H1 (cell line): ENCODE measurements at regions not wholly inside any gene's neighbourhood (a gene's known extent, or its start where the extent isn't known, plus 50 kb on each side); places are given as distances from the start of the nearest gene placed in this dataset.

Source experiments
- CTCF ChIA-PET: fragments of 300-600 bp; sonication (Branson Sonifier 250); formaldehyde crosslinking; loops from one replicate; lab custom pipeline; 2021; ENCODE audit not compliant: partially characterized antibody; lab: Charles Lee
- POLR2A ChIA-PET: fragments of 300-600 bp; sonication (Branson Sonifier 250); formaldehyde crosslinking; loops from one replicate; lab custom pipeline; 2021; ENCODE audit warnings: inconsistent platforms; ENCODE audit not compliant: partially characterized antibody; lab: Charles Lee
- DNase-seq, 2 experiments: peaks; one replicate each; pipeline versions ENCODE4 v3.0.0 to v3.0.0-alpha.2; 2010 to 2022; ENCODE audit warnings: low spot score in 2 of 2, low read depth in 1 of 2, mixed read lengths in 1 of 2
- FAIRE-seq: peaks from 2 replicates; lab custom pipeline; 2011; peaks lifted over from hg19 to GRCh38; lab: Jason Lieb, UNC
- H2AFZ ChIP-seq: 2 replicates; pipeline ENCODE4 v1.8.1; 2012; ENCODE audit warnings: low read length, inconsistent platforms
- H2AK5ac ChIP-seq: 2 replicates; pipeline ENCODE4 v1.6.1; 2013; ENCODE audit warnings: low read depth, low read length
- H2BK120ac ChIP-seq: replicated peaks from 2 replicates; pipeline ENCODE3; 2013; ENCODE audit warnings: low read depth, low read length, inconsistent platforms
- H2BK12ac ChIP-seq: 2 replicates; pipeline ENCODE4 v1.6.1; 2013; ENCODE audit warnings: low read depth, low read length
- H2BK15ac ChIP-seq: 2 replicates; pipeline ENCODE4 v1.6.1; 2013; ENCODE audit warnings: low read length
- H2BK20ac ChIP-seq: 2 replicates; pipeline ENCODE4 v1.6.1; 2013; ENCODE audit warnings: low read length
- H2BK5ac ChIP-seq: 2 replicates; pipeline ENCODE4 v1.6.1; 2013; ENCODE audit warnings: low read depth, low read length
- H3K14ac ChIP-seq: 2 replicates; pipeline ENCODE4 v1.6.1; 2013; ENCODE audit warnings: inconsistent platforms; ENCODE audit not compliant: insufficient read length
- H3K18ac ChIP-seq: 2 replicates; pipeline ENCODE4 v1.6.1; 2013; ENCODE audit warnings: low read length; ENCODE audit errors: extremely low read depth
- H3K23ac ChIP-seq: 2 replicates; pipeline ENCODE4 v1.6.1; 2013; ENCODE audit warnings: inconsistent platforms; ENCODE audit not compliant: insufficient read length
- H3K23me2 ChIP-seq: 2 replicates; pipeline ENCODE4 v1.6.1; 2013; ENCODE audit warnings: low read depth, low read length
- H3K27ac ChIP-seq: 2 replicates; pipeline ENCODE4 v1.6.1; 2011; ENCODE audit warnings: low read depth, low read length, inconsistent platforms
- H3K27me3 ChIP-seq, 4 experiments: replicated peaks in 1 of 4; 1 replicate in 1 of 4; 2 replicates in 3 of 4; pipeline versions ENCODE4 v1.6.1 to v1.8.1; 2011 to 2013; ENCODE audit warnings: low read length in 3 of 4, mild to moderate bottlenecking in 3 of 4, inconsistent platforms in 2 of 4, mixed read lengths in 2 of 4, moderate library complexity in 1 of 4; ENCODE audit not compliant: control insufficient read depth in 3 of 4, insufficient read depth in 3 of 4; ENCODE audit errors: extremely low read depth in 1 of 4
- H3K36me3 ChIP-seq, 4 experiments: 2 replicates each; pipeline versions ENCODE4 v1.6.1 to v1.8.1; 2011 to 2013; ENCODE audit warnings: mild to moderate bottlenecking in 4 of 4, low read length in 3 of 4, moderate library complexity in 2 of 4, control low read depth in 1 of 4, inconsistent platforms in 1 of 4; ENCODE audit not compliant: insufficient read depth in 4 of 4, control insufficient read depth in 2 of 4
- H3K4ac ChIP-seq: replicated peaks from 2 replicates; pipeline ENCODE3; 2013; ENCODE audit warnings: low read length, low read depth, mixed read lengths, inconsistent platforms; ENCODE audit not compliant: insufficient read length
- H3K4me1 ChIP-seq, 4 experiments: replicated peaks in 1 of 4; 1 replicate in 1 of 4; 2 replicates in 3 of 4; pipeline versions ENCODE4 v1.6.1 to v1.8.1; 2011 to 2013; ENCODE audit warnings: low read length in 3 of 4, inconsistent platforms in 2 of 4, mixed read lengths in 1 of 4; ENCODE audit not compliant: insufficient read depth in 4 of 4, control insufficient read depth in 3 of 4
- H3K4me2 ChIP-seq, 2 experiments: 2 replicates each; pipeline versions ENCODE4 v1.6.1 to v1.8.1; 2011 to 2013; ENCODE audit warnings: low read depth in 2 of 2, low read length in 2 of 2, control low read depth in 1 of 2, inconsistent platforms in 1 of 2, mild to moderate bottlenecking in 1 of 2; ENCODE audit not compliant: insufficient read depth in 1 of 2
- H3K4me3 ChIP-seq, 4 experiments: fragments of 200-600, 300-600 bp in 1 of 4; sonication (generic), shearing (Covaris generic), sonication (Bioruptor Twin) in 1 of 4; 2 replicates each; pipeline versions ENCODE4 v1.5.1 to v1.8.1; 2011 to 2016; ENCODE audit warnings: low read length in 4 of 4, low read depth in 3 of 4, control low read depth in 2 of 4, inconsistent platforms in 2 of 4, mild to moderate bottlenecking in 2 of 4, mixed read lengths in 1 of 4, moderate library complexity in 1 of 4; ENCODE audit not compliant: insufficient read depth in 2 of 4; ENCODE audit errors: extremely low read depth in 1 of 4
- H3K56ac ChIP-seq: replicated peaks from 2 replicates; pipeline ENCODE3; 2013; ENCODE audit warnings: low read depth, mild to moderate bottlenecking, mixed read lengths, low read length, inconsistent platforms; ENCODE audit not compliant: insufficient read length
- H3K79me1 ChIP-seq: 2 replicates; pipeline ENCODE4 v1.6.1; 2013; ENCODE audit warnings: low read depth, low read length, control low read depth
- H3K79me2 ChIP-seq, 2 experiments: 2 replicates each; pipeline versions ENCODE4 v1.6.1 to v1.8.1; 2012 to 2013; ENCODE audit warnings: low read length in 2 of 2, mild to moderate bottlenecking in 2 of 2, inconsistent platforms in 1 of 2; ENCODE audit not compliant: insufficient read depth in 2 of 2, control insufficient read depth in 1 of 2
- H3K9ac ChIP-seq, 4 experiments: replicated peaks in 1 of 4; 1 replicate in 1 of 4; 2 replicates in 3 of 4; pipeline versions ENCODE4 v1.6.1 to v1.8.1; 2011 to 2013; ENCODE audit warnings: low read depth in 3 of 4, low read length in 3 of 4, control low read depth in 2 of 4, mild to moderate bottlenecking in 2 of 4, moderate library complexity in 2 of 4, inconsistent platforms in 1 of 4; ENCODE audit errors: extremely low read depth in 1 of 4
- H3K9me3 ChIP-seq, 2 experiments: 2 replicates each; pipeline versions ENCODE4 v1.6.1 to v1.8.1; 2012 to 2013; ENCODE audit warnings: mild to moderate bottlenecking in 2 of 2, moderate library complexity in 2 of 2, control low read depth in 1 of 2, inconsistent platforms in 1 of 2, low read depth in 1 of 2, low read length in 1 of 2, mixed read lengths in 1 of 2; ENCODE audit not compliant: insufficient read depth in 2 of 2
- H4K20me1 ChIP-seq, 2 experiments: replicated peaks in 1 of 2; 2 replicates each; pipeline versions ENCODE3 to v1.8.1; 2011 to 2013; ENCODE audit warnings: inconsistent platforms in 2 of 2, low read length in 2 of 2, mild to moderate bottlenecking in 1 of 2; ENCODE audit not compliant: insufficient read depth in 2 of 2, control insufficient read depth in 1 of 2
- H4K5ac ChIP-seq: 2 replicates; pipeline ENCODE4 v1.6.1; 2013; ENCODE audit warnings: low read length, low read depth, mixed read lengths, inconsistent platforms; ENCODE audit not compliant: insufficient read length
- H4K8ac ChIP-seq: 2 replicates; pipeline ENCODE4 v1.8.0; 2013; ENCODE audit warnings: mild to moderate bottlenecking, moderate library complexity, low read length, inconsistent platforms; ENCODE audit not compliant: insufficient read depth; ENCODE audit errors: extremely low read depth
- H4K91ac ChIP-seq: replicated peaks from 2 replicates; pipeline ENCODE3; 2013; ENCODE audit warnings: low read length, mixed read lengths, inconsistent platforms; ENCODE audit not compliant: insufficient read length
- TBP ChIP-seq: IDR thresholded peaks from 2 replicates; pipeline ENCODE4 v1.6.1; 2011; ENCODE audit warnings: low read depth, low read length, improper control_type of control experiment
- WGBS, 2 experiments: shearing (Covaris generic) in 1 of 2; methylation state at CpG; one replicate each; pipeline versions ENCODE4 v1.1.6 to v1.1.7; 2013 to 2015; ENCODE audit warnings: low lambda C conversion rate in 2 of 2, mixed read lengths in 2 of 2, inconsistent platforms in 1 of 2, low coverage in 1 of 2, missing lambda C conversion rate in 1 of 2; ENCODE audit not compliant: insufficient replicate concordance in 2 of 2, insufficient coverage in 1 of 2, insufficient read length in 1 of 2; ENCODE audit errors: extremely low coverage in 1 of 2, missing lambda C conversion rate in 1 of 2; 5-methylcytosine and 5-hydroxymethylcytosine counted together

DNA sequence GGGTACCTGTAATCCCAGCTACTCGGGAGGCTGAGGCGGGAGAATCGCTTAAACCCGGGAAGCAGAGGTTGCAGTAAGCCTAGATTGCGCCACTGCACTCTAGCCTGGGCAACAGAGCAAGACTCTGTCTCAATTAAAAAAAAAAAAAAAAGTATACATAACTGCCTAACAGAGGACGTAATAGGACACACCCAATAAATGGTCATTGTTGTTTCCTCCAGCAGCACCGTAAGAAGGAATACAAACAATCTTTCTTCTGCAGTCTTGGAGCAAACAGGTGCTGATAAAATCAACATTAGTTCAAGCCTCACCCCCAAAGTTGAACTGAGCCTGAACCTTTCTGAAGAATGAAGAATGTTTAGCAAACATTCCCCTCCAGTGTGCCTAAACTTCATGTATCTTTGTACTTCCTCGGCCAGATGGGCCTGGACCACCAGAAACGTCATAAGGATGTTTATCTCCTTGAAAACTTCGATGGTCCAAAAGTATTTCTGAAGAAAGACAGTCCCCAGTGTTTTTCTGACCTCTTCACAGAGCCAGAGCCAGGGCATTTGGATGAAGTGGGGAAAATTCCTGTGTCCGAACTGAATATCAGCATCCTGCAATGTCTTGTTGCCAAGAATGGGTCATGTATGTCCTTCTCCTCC, 136.8 kb upstream of the F3 start:
- no peak overlapping the region for H3K23ac ChIP-seq
- no peak overlapping the region for H2AK5ac ChIP-seq
- H3K4me3 ChIP-seq: no peak overlapping the region
- no peak overlapping the region for H3K14ac ChIP-seq
- H3K4me1 ChIP-seq: peaks cover 0 to 3% (median 0%) of the 10 kb centered on the region in 4 experiments; a peak in 1 of 7 replicates
- H3K9ac ChIP-seq: no peak overlapping the region
- no peaks in the 10 kb centered on the region for H3K36me3 ChIP-seq
- no peaks in the 10 kb centered on the region for H3K79me2 ChIP-seq
- H4K91ac ChIP-seq: no peak overlapping the region
- H3K56ac ChIP-seq: no peak overlapping the region
- H2BK20ac ChIP-seq: no peak overlapping the region
- H4K8ac ChIP-seq: no peak overlapping the region
- 91% methylated on average over 11 of the region's 11 CpGs; no CpG with 5 or more reads in 1 of the 2 experiments for WGBS, 2 experiments
- no peak overlapping the region for H2BK120ac ChIP-seq
- H4K20me1 ChIP-seq: no peaks in the 10 kb centered on the region
- H3K23me2 ChIP-seq: no peaks in the 10 kb centered on the region; the same call in 1 of the 2 replicates
- ChIA-PET CTCF (interaction anchor here (0.7 to 1.2 kb wide), 2 partner anchors 10 to 24 kb away, joined by 4 read pairs; no protein-coding TSS in a partner anchor), POLR2A (no interaction called here)
- no peak overlapping the region for H2BK12ac ChIP-seq
- H3K27me3 ChIP-seq: no peaks in the 10 kb centered on the region
- H2AFZ ChIP-seq: no peak overlapping the region
- no peaks in the 10 kb centered on the region for H3K79me1 ChIP-seq
- no peaks in the 10 kb centered on the region for H3K9me3 ChIP-seq
- no peak overlapping the region for H3K18ac ChIP-seq
- H2BK15ac ChIP-seq: no peak overlapping the region
- DNase-seq (no peak), FAIRE-seq (no peak)
- no peak overlapping the region for H3K4ac ChIP-seq
- no peak for TF ChIP-seq TBP
- H4K5ac ChIP-seq: no peak overlapping the region
- no peak overlapping the region for H3K27ac ChIP-seq
- H3K4me2 ChIP-seq: no peak overlapping the region
- no peak overlapping the region for H2BK5ac ChIP-seq
